HCT116 (cell line): ENCODE measurements at regions not wholly inside any gene's neighbourhood (a gene's known extent, or its start where the extent isn't known, plus 50 kb on each side); places are given as distances from the start of the nearest gene placed in this dataset.

Experiments
- ATAC-seq: fragments of 200-7000 bp; cut with Tn5 transposase; 2 replicates; pipeline ENCODE4 v1.9.1; 2020; ENCODE audit warnings: mild to moderate bottlenecking, moderate library complexity
- BruUV-seq: library from RNA; stranded (reverse); fragments of 400-500 nt; replicated peaks from 2 replicates; lab custom pipeline; 2021; lab: Mats Ljungman, UMichigan
- CTCF ChIA-PET: fragments of 300-600 bp; sonication (Branson Sonifier 250); formaldehyde crosslinking; loops from one replicate; lab custom pipeline; 2021; ENCODE audit warnings: antibody characterized with exemption; lab: Charles Lee
- POLR2A ChIA-PET: fragments of 300-600, 350-600 bp; sonication (Branson Sonifier 250); formaldehyde crosslinking; loops from one replicate; lab custom pipeline; 2021; ENCODE audit warnings: antibody characterized with exemption; lab: Charles Lee
- RAD21 ChIA-PET, 2 experiments: fragments of 300-600 bp; sonication (Branson Sonifier 250); formaldehyde crosslinking; loops; one replicate each; lab custom pipeline; 2023; ENCODE audit warnings: low total read pairs in 2 of 2; ENCODE audit not compliant: uncharacterized antibody in 2 of 2, unreplicated experiment in 2 of 2, low non-redundant PET in 1 of 2; lab: Charles Lee
- DNase-seq: peaks from one replicate; pipeline ENCODE4 v3.0.0-alpha.2; 2010; ENCODE audit warnings: low read depth, low spot score
- H2AFZ ChIP-seq: fragments of 200-600 bp; shearing (Covaris generic), sonication (generic); 2 replicates; pipeline ENCODE4 v1.6.1; 2017; ENCODE audit warnings: low read depth, mixed run types, mixed read lengths, antibody characterized with exemption, low read length; ENCODE audit not compliant: poor library complexity, severe bottlenecking
- H3K27ac ChIP-seq: 2 replicates; pipeline ENCODE4 v1.5.1; 2012; ENCODE audit warnings: low read depth, low read length
- H3K27me3 ChIP-seq: fragments of 200-600 bp; sonication (generic); 2 replicates; pipeline ENCODE4 v1.6.1; 2016; ENCODE audit warnings: mixed run types, low read length, mixed read lengths; ENCODE audit not compliant: insufficient read depth
- H3K36me3 ChIP-seq, 2 experiments: fragments of 200-500 bp in 1 of 2; fragments of 200-600 bp in 1 of 2; sonication (Bioruptor generic) in 1 of 2; sonication (generic) in 1 of 2; 2 replicates each; pipeline versions ENCODE4 v1.5.1 to v1.6.1; 2014 to 2016; ENCODE audit warnings: low read length in 2 of 2, inconsistent platforms in 1 of 2, mixed read lengths in 1 of 2, mixed run types in 1 of 2; ENCODE audit not compliant: insufficient read depth in 2 of 2, control insufficient read depth in 1 of 2
- H3K4me1 ChIP-seq, 2 experiments: fragments of 200-600 bp in 1 of 2; sonication (generic) in 1 of 2; 2 replicates each; pipeline versions ENCODE4 v1.5.1 to v1.6.1; 2012 to 2017; ENCODE audit warnings: low read length in 2 of 2, inconsistent platforms in 1 of 2, mild to moderate bottlenecking in 1 of 2, mixed read lengths in 1 of 2, mixed run types in 1 of 2, moderate library complexity in 1 of 2; ENCODE audit not compliant: insufficient read depth in 2 of 2, control insufficient read depth in 1 of 2
- H3K4me2 ChIP-seq: fragments of 200-600 bp; sonication (generic); 2 replicates; pipeline ENCODE4 v1.6.1; 2017; ENCODE audit warnings: mixed run types, low read length, mixed read lengths
- H3K4me3 ChIP-seq, 2 experiments: fragments of 200-600 bp in 1 of 2; sonication (generic) in 1 of 2; replicated peaks in 1 of 2; 2 replicates each; pipeline ENCODE4 v1.5.1; 2011 to 2016; ENCODE audit warnings: low read length in 2 of 2, control low read depth in 1 of 2, low read depth in 1 of 2, mild to moderate bottlenecking in 1 of 2, mixed read lengths in 1 of 2, mixed run types in 1 of 2
- H3K79me2 ChIP-seq: fragments of 200-600 bp; sonication (generic); 2 replicates; pipeline ENCODE4 v1.6.1; 2017; ENCODE audit warnings: mild to moderate bottlenecking, mixed run types, low read length, moderate library complexity, mixed read lengths; ENCODE audit not compliant: insufficient read depth
- H3K9ac ChIP-seq: fragments of 200-600 bp; sonication (generic); 2 replicates; pipeline ENCODE4 v1.6.1; 2016; ENCODE audit warnings: low read length, mixed read lengths
- H3K9me2 ChIP-seq: fragments of 200-600 bp; sonication (generic), shearing (Covaris generic); 2 replicates; pipeline ENCODE4 v1.6.1; 2017; ENCODE audit warnings: mixed run types, mild to moderate bottlenecking, moderate library complexity; ENCODE audit not compliant: insufficient read depth
- H3K9me3 ChIP-seq, 2 experiments: fragments of 200-500 bp in 1 of 2; fragments of 200-600 bp in 1 of 2; sonication (Bioruptor generic) in 1 of 2; sonication (generic) in 1 of 2; 2 replicates each; pipeline ENCODE4 v1.6.1; 2014 to 2017; ENCODE audit warnings: low read length in 2 of 2, mixed read lengths in 2 of 2, inconsistent platforms in 1 of 2, low read depth in 1 of 2, mild to moderate bottlenecking in 1 of 2, mixed run types in 1 of 2, moderate library complexity in 1 of 2; ENCODE audit not compliant: control insufficient read depth in 1 of 2, insufficient read depth in 1 of 2
- H4K20me1 ChIP-seq: fragments of 200-600 bp; sonication (generic), shearing (Covaris generic); 2 replicates; pipeline ENCODE4 v1.6.1; 2017; ENCODE audit warnings: mixed run types, mild to moderate bottlenecking, moderate library complexity; ENCODE audit not compliant: insufficient read depth
- CBX3 ChIP-seq: IDR thresholded peaks from 2 replicates; pipeline ENCODE4 v1.6.1; 2012; ENCODE audit warnings: low read depth
- CEBPB ChIP-seq: IDR thresholded peaks from 2 replicates; pipeline ENCODE4 v1.6.1; 2012; ENCODE audit warnings: low read depth
- EGR1 ChIP-seq: IDR thresholded peaks from 2 replicates; pipeline ENCODE4 v1.6.1; 2012; ENCODE audit warnings: low read depth
- POLR2A ChIP-seq: IDR thresholded peaks from 2 replicates; pipeline ENCODE4 v1.7.0; 2011; ENCODE audit warnings: borderline replicate concordance; ENCODE audit not compliant: insufficient read depth, insufficient read length; ENCODE audit errors: extremely low read depth
- POLR2AphosphoS5 ChIP-seq: IDR thresholded peaks from 2 replicates; pipeline ENCODE4 v1.6.1; 2011; ENCODE audit warnings: mild to moderate bottlenecking, low read depth, low read length, moderate library complexity
- SIN3A ChIP-seq: IDR thresholded peaks from 2 replicates; pipeline ENCODE4 v1.6.1; 2012; ENCODE audit warnings: low read depth
- SP1 ChIP-seq: IDR thresholded peaks from 2 replicates; pipeline ENCODE4 v1.6.1; 2012; ENCODE audit warnings: low read depth
- SRF ChIP-seq: IDR thresholded peaks from 2 replicates; pipeline ENCODE4 v1.6.1; 2012; ENCODE audit warnings: low read depth
- YY1 ChIP-seq: IDR thresholded peaks from 2 replicates; pipeline ENCODE4 v1.6.1; 2011; ENCODE audit warnings: low read length, low read depth, moderate library complexity, mild to moderate bottlenecking; ENCODE audit not compliant: insufficient replicate concordance; ENCODE audit errors: extremely low read depth
- intact Hi-C: fragments of 100-400 bp; cut with micrococcal nuclease; formaldehyde crosslinking; loops from 2 replicates; pipeline ENCODE4 v1.10.0; 2022
- TF ChIP-seq, protein P1 (sequence below): IDR thresholded peaks from 2 replicates; pipeline ENCODE4 v1.6.1; 2011; ENCODE audit warnings: mild to moderate bottlenecking, low read length, moderate library complexity; ENCODE audit not compliant: insufficient replicate concordance; ENCODE audit errors: extremely low read depth
- TF ChIP-seq, protein P2 (sequence below): IDR thresholded peaks from 2 replicates; pipeline ENCODE4 v1.6.1; 2012; ENCODE audit warnings: low read depth

DNA sequence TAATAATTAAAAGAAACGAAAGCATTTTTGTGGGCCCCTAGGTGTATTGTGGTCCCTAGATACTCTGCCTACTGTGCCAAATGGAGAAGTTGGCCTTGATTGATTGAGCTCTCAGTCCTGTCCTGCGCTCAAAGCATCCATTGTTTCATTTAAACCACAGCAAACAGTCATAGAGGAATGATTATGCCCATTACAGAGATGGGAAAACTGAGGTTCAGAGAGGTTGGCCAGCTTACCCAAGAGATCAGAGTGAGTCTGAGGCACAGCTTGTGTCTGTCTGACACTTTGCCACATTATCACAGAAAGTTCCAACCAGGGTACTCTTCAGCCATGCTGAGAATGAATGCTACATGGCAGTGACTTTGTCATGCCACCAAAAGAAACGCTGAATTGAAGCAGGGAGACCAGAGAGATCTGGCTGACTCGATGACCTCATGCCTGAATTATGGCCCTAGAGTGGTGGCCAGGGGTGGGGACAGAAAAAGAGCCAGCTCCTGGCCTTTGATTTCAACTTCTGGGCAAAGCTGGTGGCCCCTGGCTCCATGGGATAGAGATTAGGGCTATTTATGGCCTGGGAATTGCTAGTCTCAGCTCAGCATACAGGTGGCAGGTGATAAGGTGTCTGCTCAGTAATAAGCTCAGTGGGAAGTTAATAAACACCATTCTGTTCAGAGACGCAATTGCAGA, 180.5 kb downstream of the MIAT start:
- Histone ChIP-seq H3K79me2 (no peaks in the 10 kb centered on the region), H3K4me3 (no peak overlapping the region), H3K4me1 (0 out of 4 replicates have a peak, but pooled peaks cover 0 to 5% of the 10 kb centered on the region in 2 experiments), H3K27ac (no peak overlapping the region), H3K9ac (no peak overlapping the region), H4K20me1 (no peaks in the 10 kb centered on the region), H3K9me2 (no peaks in the 10 kb centered on the region), H3K9me3 (no peaks in the 10 kb centered on the region), H2AFZ (no peak overlapping the region), H3K27me3 (peaks cover 29% of the 10 kb centered on the region), H3K36me3 (no peaks in the 10 kb centered on the region), H3K4me2 (no peak overlapping the region)
- no peak for TF ChIP-seq CBX3
- TF ChIP-seq, protein P1, sequence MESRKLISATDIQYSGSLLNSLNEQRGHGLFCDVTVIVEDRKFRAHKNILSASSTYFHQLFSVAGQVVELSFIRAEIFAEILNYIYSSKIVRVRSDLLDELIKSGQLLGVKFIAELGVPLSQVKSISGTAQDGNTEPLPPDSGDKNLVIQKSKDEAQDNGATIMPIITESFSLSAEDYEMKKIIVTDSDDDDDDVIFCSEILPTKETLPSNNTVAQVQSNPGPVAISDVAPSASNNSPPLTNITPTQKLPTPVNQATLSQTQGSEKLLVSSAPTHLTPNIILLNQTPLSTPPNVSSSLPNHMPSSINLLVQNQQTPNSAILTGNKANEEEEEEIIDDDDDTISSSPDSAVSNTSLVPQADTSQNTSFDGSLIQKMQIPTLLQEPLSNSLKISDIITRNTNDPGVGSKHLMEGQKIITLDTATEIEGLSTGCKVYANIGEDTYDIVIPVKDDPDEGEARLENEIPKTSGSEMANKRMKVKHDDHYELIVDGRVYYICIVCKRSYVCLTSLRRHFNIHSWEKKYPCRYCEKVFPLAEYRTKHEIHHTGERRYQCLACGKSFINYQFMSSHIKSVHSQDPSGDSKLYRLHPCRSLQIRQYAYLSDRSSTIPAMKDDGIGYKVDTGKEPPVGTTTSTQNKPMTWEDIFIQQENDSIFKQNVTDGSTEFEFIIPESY, result no peak
- no peak for TF ChIP-seq SP1
- TF ChIP-seq EGR1, result no peak
- TF ChIP-seq SIN3A, result no peak
- TF ChIP-seq CEBPB, result no peak
- TF ChIP-seq POLR2A, result no peak
- TF ChIP-seq YY1, result no peak
- TF ChIP-seq POLR2AphosphoS5, result no peak
- TF ChIP-seq SRF, result no peak
- TF ChIP-seq, protein P2, sequence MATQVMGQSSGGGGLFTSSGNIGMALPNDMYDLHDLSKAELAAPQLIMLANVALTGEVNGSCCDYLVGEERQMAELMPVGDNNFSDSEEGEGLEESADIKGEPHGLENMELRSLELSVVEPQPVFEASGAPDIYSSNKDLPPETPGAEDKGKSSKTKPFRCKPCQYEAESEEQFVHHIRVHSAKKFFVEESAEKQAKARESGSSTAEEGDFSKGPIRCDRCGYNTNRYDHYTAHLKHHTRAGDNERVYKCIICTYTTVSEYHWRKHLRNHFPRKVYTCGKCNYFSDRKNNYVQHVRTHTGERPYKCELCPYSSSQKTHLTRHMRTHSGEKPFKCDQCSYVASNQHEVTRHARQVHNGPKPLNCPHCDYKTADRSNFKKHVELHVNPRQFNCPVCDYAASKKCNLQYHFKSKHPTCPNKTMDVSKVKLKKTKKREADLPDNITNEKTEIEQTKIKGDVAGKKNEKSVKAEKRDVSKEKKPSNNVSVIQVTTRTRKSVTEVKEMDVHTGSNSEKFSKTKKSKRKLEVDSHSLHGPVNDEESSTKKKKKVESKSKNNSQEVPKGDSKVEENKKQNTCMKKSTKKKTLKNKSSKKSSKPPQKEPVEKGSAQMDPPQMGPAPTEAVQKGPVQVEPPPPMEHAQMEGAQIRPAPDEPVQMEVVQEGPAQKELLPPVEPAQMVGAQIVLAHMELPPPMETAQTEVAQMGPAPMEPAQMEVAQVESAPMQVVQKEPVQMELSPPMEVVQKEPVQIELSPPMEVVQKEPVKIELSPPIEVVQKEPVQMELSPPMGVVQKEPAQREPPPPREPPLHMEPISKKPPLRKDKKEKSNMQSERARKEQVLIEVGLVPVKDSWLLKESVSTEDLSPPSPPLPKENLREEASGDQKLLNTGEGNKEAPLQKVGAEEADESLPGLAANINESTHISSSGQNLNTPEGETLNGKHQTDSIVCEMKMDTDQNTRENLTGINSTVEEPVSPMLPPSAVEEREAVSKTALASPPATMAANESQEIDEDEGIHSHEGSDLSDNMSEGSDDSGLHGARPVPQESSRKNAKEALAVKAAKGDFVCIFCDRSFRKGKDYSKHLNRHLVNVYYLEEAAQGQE, result no peak
- DNase-seq (no peak), ATAC-seq (no peak)
- CTCF ChIA-PET, result no interaction called here
- RAD21 ChIA-PET, result no interaction called here
- no TSS peak for BruUV-seq
- POLR2A ChIA-PET, result no interaction called here
- intact Hi-C loops, result no loop called here
